IMR-90 (cell line): ENCODE measurements at regions not wholly inside any gene's neighbourhood (a gene's known extent, or its start where the extent isn't known, plus 50 kb on each side); places are given as distances from the start of the nearest gene placed in this dataset.
A peak's percentile ranks its signal among the peaks of the same experiment; 100 is the strongest.

Source experiments
- ATAC-seq: fragments of 200-7000 bp; cut with Tn5 transposase; 2 replicates; pipeline ENCODE4 v1.9.1; 2020; ENCODE audit warnings: low read depth, mild to moderate bottlenecking, moderate library complexity
- BruUV-seq: library from RNA; stranded (reverse); fragments of 400-500 nt; replicated peaks from 2 replicates; lab custom pipeline; 2021; lab: Mats Ljungman, UMichigan
- CTCF ChIA-PET: fragments of 300-600 bp; formaldehyde crosslinking; extraction: SDS; loops from one replicate; lab custom pipeline; 2021; ENCODE audit warnings: antibody characterized with exemption; lab: Yijun Ruan, JAX
- POLR2A ChIA-PET: fragments of 300-600 bp; sonication (Branson Sonifier 250); formaldehyde crosslinking; loops from one replicate; lab custom pipeline; 2022; ENCODE audit warnings: antibody characterized with exemption; ENCODE audit not compliant: unreplicated experiment; lab: Charles Lee
- DNase-seq: peaks from one replicate; pipeline ENCODE4 v3.0.0; 2013
- H2AFZ ChIP-seq: replicated peaks from 2 replicates; pipeline ENCODE3; 2013; ENCODE audit warnings: low read length, mild to moderate bottlenecking; ENCODE audit not compliant: poor library complexity
- H2AK5ac ChIP-seq: 2 replicates; pipeline ENCODE4 v1.6.1; 2013; ENCODE audit warnings: low read depth, low read length, inconsistent platforms
- H2AK9ac ChIP-seq: replicated peaks from 2 replicates; pipeline ENCODE3; 2013; ENCODE audit warnings: mild to moderate bottlenecking, low read depth, low read length, moderate library complexity; ENCODE audit not compliant: poor library complexity
- H2BK120ac ChIP-seq: 2 replicates; pipeline ENCODE4 v1.6.1; 2013; ENCODE audit warnings: low read depth, low read length, inconsistent platforms
- H2BK15ac ChIP-seq: 3 replicates; pipeline ENCODE4 v1.6.1; 2013; ENCODE audit warnings: low read depth, low read length, inconsistent platforms
- H2BK20ac ChIP-seq: 2 replicates; pipeline ENCODE4 v1.6.1; 2013; ENCODE audit warnings: low read depth, mild to moderate bottlenecking, inconsistent platforms, low read length, moderate library complexity
- H2BK5ac ChIP-seq: 2 replicates; pipeline ENCODE4 v1.6.1; 2013; ENCODE audit warnings: mild to moderate bottlenecking, low read depth, low read length, inconsistent platforms; ENCODE audit not compliant: poor library complexity, severe bottlenecking
- H3K14ac ChIP-seq: replicated peaks from 2 replicates; pipeline ENCODE4 v1.6.1; 2013; ENCODE audit warnings: low read depth, low read length, inconsistent platforms
- H3K18ac ChIP-seq: 2 replicates; pipeline ENCODE4 v1.6.1; 2013; ENCODE audit warnings: low read depth, low read length, control low read depth
- H3K23ac ChIP-seq: 2 replicates; pipeline ENCODE4 v1.6.1; 2013; ENCODE audit warnings: low read depth, low read length, inconsistent platforms
- H3K27ac ChIP-seq: 2 replicates; pipeline ENCODE4 v1.5.1; 2013; ENCODE audit warnings: mild to moderate bottlenecking, control low read depth, low read length; ENCODE audit not compliant: insufficient read depth
- H3K27me3 ChIP-seq: 2 replicates; pipeline ENCODE4 v1.6.1; 2013; ENCODE audit warnings: low read length; ENCODE audit not compliant: control insufficient read depth, insufficient read depth
- H3K36me3 ChIP-seq: 2 replicates; pipeline ENCODE4 v1.6.1; 2013; ENCODE audit warnings: low read length, mixed read lengths; ENCODE audit not compliant: control insufficient read depth, insufficient read depth
- H3K4ac ChIP-seq: 2 replicates; pipeline ENCODE4 v1.6.1; 2013; ENCODE audit warnings: low read depth, low read length, inconsistent platforms
- H3K4me1 ChIP-seq: 2 replicates; pipeline ENCODE4 v1.6.1; 2013; ENCODE audit warnings: low read length, mixed read lengths; ENCODE audit not compliant: control insufficient read depth, insufficient read depth
- H3K4me2 ChIP-seq: 2 replicates; pipeline ENCODE4 v1.6.1; 2013; ENCODE audit warnings: low read depth, mild to moderate bottlenecking, control low read depth, low read length, moderate library complexity
- H3K4me3 ChIP-seq: 2 replicates; pipeline ENCODE4 v1.5.1; 2013; ENCODE audit warnings: low read depth, mild to moderate bottlenecking, control low read depth, low read length, moderate library complexity; ENCODE audit not compliant: insufficient read depth
- H3K56ac ChIP-seq: 2 replicates; pipeline ENCODE4 v1.6.1; 2013; ENCODE audit warnings: low read length, inconsistent platforms; ENCODE audit not compliant: insufficient read depth; ENCODE audit errors: extremely low read depth
- H3K79me1 ChIP-seq, 2 experiments: 2 replicates each; pipeline ENCODE4 v1.6.1; 2013; ENCODE audit warnings: low read length in 2 of 2, inconsistent platforms in 1 of 2, low read depth in 1 of 2
- H3K9ac ChIP-seq: 2 replicates; pipeline ENCODE4 v1.6.1; 2013; ENCODE audit warnings: low read depth, low read length, control low read depth
- H3K9me1 ChIP-seq: 2 replicates; pipeline ENCODE4 v1.6.1; 2013; ENCODE audit warnings: low read length, inconsistent platforms; ENCODE audit not compliant: insufficient read depth
- H3K9me3 ChIP-seq: 2 replicates; pipeline ENCODE4 v1.6.1; 2013; ENCODE audit warnings: low read length; ENCODE audit not compliant: control insufficient read depth, insufficient read depth
- H4K20me1 ChIP-seq: 2 replicates; pipeline ENCODE4 v1.6.1; 2013; ENCODE audit warnings: low read length, inconsistent platforms; ENCODE audit not compliant: insufficient read depth
- H4K5ac ChIP-seq: 2 replicates; pipeline ENCODE4 v1.6.1; 2013; ENCODE audit warnings: mild to moderate bottlenecking, low read depth, low read length, control low read depth
- H4K8ac ChIP-seq, 2 experiments: 2 replicates each; pipeline ENCODE4 v1.6.1; 2013; ENCODE audit warnings: low read depth in 2 of 2, low read length in 2 of 2, control low read depth in 1 of 2, inconsistent platforms in 1 of 2
- H4K91ac ChIP-seq: 2 replicates; pipeline ENCODE4 v1.6.1; 2013; ENCODE audit warnings: low read depth, low read length, inconsistent platforms; ENCODE audit not compliant: insufficient read depth
- CTCF ChIP-seq: conservative IDR thresholded peaks from 2 replicates; pipeline ENCODE4 v1.5.1; 2012; ENCODE audit warnings: mild to moderate bottlenecking, low read depth, low read length, improper control_type of control experiment
- RAD21 ChIP-seq: IDR thresholded peaks from 2 replicates; pipeline ENCODE4 v1.6.1; 2012; ENCODE audit warnings: low read length, improper control_type of control experiment
- RCOR1 ChIP-seq: IDR thresholded peaks from 2 replicates; pipeline ENCODE4 v1.6.1; 2012; ENCODE audit warnings: mild to moderate bottlenecking, low read length, improper control_type of control experiment; ENCODE audit not compliant: insufficient replicate concordance
- RFX5 ChIP-seq: IDR thresholded peaks from 2 replicates; pipeline ENCODE4 v1.8.0; 2012; ENCODE audit warnings: low read depth, mild to moderate bottlenecking, low read length, moderate library complexity
- SMC3 ChIP-seq: fragments of 150-350 bp; IDR thresholded peaks from 2 replicates; pipeline ENCODE4 v1.6.1; 2016; ENCODE audit warnings: low read depth, mild to moderate bottlenecking, antibody characterized with exemption, low read length, moderate library complexity
- WGBS, 2 experiments: methylation state at CpG; one replicate each; pipeline versions ENCODE4 v1.1.5 to v1.1.7; 2013; ENCODE audit warnings: missing lambda C conversion rate in 2 of 2; ENCODE audit not compliant: insufficient read length in 1 of 2; ENCODE audit errors: extremely low coverage in 2 of 2; 5-methylcytosine and 5-hydroxymethylcytosine counted together
- dilution Hi-C: fragments of 300-500 bp; cut with HindIII; formaldehyde crosslinking; loops from one replicate; pipeline ENCODE4 v1.14.3; 2018; ENCODE audit warnings: low sequenced_read_pairs; ENCODE audit not compliant: unreplicated experiment
- in situ Hi-C: fragments of 300-500 bp; cut with MboI; formaldehyde crosslinking; loops from 3 replicates; pipeline ENCODE4 v1.14.3; 2019; ENCODE audit warnings: low sequenced_read_pairs, inconsistent platforms, mixed read lengths
- intact Hi-C: fragments of 100-400 bp; cut with micrococcal nuclease; formaldehyde crosslinking; loops from 2 replicates; pipeline ENCODE4 v1.10.0; 2022

- H3K36me3 ChIP-seq, result no peaks in the 10 kb centered on the region
- in situ Hi-C loops (no loop called here), dilution Hi-C loops (no loop called here), intact Hi-C loops (loop anchor here (2.0 to 10.0 kb wide), 2 partner anchors 97 to 1583 kb away; no protein-coding TSS in a partner anchor)
- no peak overlapping the region for H4K91ac ChIP-seq
- no peaks in the 10 kb centered on the region for H3K27me3 ChIP-seq
- no peak overlapping the region for H2BK15ac ChIP-seq
- no peaks in the 10 kb centered on the region for H4K20me1 ChIP-seq
- H3K4me3 ChIP-seq, result peak overlapping the region; percentile 44
- no peak overlapping the region for H2BK120ac ChIP-seq
- H3K14ac ChIP-seq, result no peak overlapping the region
- CTCF ChIA-PET, result interaction anchor here (0.6 to 1.5 kb wide), 5 partner anchors 18 to 1076 kb away, joined by 3 to 9 read pairs (median 4); no protein-coding TSS in a partner anchor
- TF ChIP-seq RAD21, result peak; percentile 39
- peak; percentile 75 for TF ChIP-seq CTCF
- no peak for TF ChIP-seq RFX5
- TF ChIP-seq SMC3, result peak; percentile 52
- TF ChIP-seq RCOR1, result no peak
- H3K9ac ChIP-seq, result peak overlapping the region; percentile 49; the same call in 1 of the 2 replicates
- H3K79me1 ChIP-seq, result no peaks in the 10 kb centered on the region
- ATAC-seq, result peak; percentile 59
- no peak overlapping the region for H3K4ac ChIP-seq
- 0% methylated on average over 1 of the region's 19 CpGs; no CpG with 5 or more reads in 1 of the 2 experiments for WGBS, 2 experiments
- H2AK5ac ChIP-seq, result no peak overlapping the region
- no peak overlapping the region for H4K5ac ChIP-seq
- no peak overlapping the region for H2BK20ac ChIP-seq
- H4K8ac ChIP-seq, result no peak overlapping the region
- H2AFZ ChIP-seq, result peak overlapping the region; percentile 82
- no peak overlapping the region for H2AK9ac ChIP-seq
- H3K9me3 ChIP-seq, result no peaks in the 10 kb centered on the region
- no peak overlapping the region for H3K56ac ChIP-seq
- DNase-seq, result peak; percentile 35
- BruUV-seq, result no TSS peak
- H3K23ac ChIP-seq, result no peak overlapping the region
- H3K9me1 ChIP-seq, result no peaks in the 10 kb centered on the region
- POLR2A ChIA-PET, result no interaction called here
- no peaks in the 10 kb centered on the region for H3K4me1 ChIP-seq
- H2BK5ac ChIP-seq, result no peak overlapping the region
- no peak overlapping the region for H3K18ac ChIP-seq
- H3K4me2 ChIP-seq, result peak overlapping the region; percentile 97
- no peak overlapping the region for H3K27ac ChIP-seq
Measured at GRCh38 chr18:961644-962355, 57.1 kb downstream of the ADCYAP1 start.
